DMS153 (cell line): ENCODE measurements at regions not wholly inside any gene's neighbourhood (a gene's known extent, or its start where the extent isn't known, plus 50 kb on each side); places are given as distances from the start of the nearest gene placed in this dataset.
A peak's percentile ranks its signal among the peaks of the same experiment; 100 is the strongest.

Source experiments
- DNase-seq: peaks from one replicate; lab custom pipeline; 2025; lab: John Stamatoyannopoulos, UW

DNA sequence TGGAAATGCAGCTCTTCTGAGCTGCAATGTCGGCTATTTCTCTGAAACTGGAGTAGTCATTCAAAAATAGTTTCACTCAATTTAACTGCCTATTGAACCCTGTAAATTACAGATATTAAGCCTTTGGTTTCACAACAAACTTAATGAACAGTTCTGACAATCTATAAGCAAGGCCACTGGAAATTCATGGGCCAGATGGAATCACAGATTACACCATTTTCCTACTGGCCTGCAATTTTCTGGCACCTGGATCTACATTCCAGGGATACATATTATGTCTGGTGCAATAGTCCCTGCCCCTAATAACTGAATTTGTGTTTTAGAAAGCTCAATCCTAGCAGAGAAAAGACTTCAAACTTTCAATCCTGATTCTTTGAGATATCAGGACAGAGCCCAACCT, 551.7 kb downstream of the RNF144A start:
- no peak for DNase-seq

DNA sequence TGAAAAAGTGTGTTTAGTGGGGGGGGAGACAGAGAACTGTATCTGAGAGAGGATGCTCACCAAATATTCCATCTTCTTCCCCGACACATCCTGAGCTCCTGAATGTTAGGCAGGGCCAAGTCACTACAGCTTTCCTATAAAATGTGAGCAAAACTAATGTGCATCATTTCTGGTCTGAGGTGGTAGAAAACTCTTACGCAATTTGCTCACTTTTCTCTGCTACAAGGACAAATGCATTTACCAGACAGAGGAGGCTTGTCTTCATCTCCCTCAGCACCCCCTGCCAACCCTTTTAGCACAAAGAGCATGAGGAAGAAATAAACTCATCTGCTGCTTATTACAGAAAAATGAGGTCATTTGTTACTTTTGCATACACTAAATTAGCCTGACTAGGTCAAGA, 554.0 kb downstream of the RNF144A start:
- DNase-seq: no peak

GRCh38 chr2:7472465-7472864, 555.3 kb downstream of the RNF144A start:
- no peak for DNase-seq

GRCh38 chr2:7473135-7473771, 556.0 kb downstream of the RNF144A start:
- no peak for DNase-seq

- DNase-seq: no peak
These were observed 559.2 kb downstream of the RNF144A start for GRCh38 chr2:7476371-7476770.

DNA sequence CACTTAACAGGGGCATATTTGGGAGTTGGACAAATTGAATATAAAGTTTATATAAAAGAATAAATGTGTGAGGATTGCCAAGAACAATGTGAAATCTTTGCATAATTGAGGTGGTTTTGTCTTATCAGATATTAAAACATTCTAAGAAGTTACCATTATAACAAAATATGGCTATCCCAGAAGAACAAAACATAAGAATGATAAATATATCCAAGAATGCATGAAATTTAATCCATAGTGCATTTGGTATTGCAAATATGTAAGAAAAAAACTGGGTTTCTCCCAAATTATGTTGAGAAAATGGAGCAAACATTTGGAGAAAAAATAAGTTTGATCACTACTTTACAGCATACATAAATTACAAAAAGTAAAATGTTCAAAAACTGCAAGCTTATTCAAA, 562.4 kb downstream of the RNF144A start:
- no peak for DNase-seq

- no peak for DNase-seq
These were observed 563.2 kb downstream of the RNF144A start for GRCh38 chr2:7480431-7480830.

- DNase-seq: no peak
These were observed 573.5 kb downstream of the RNF144A start for GRCh38 chr2:7490672-7491071.

DNA sequence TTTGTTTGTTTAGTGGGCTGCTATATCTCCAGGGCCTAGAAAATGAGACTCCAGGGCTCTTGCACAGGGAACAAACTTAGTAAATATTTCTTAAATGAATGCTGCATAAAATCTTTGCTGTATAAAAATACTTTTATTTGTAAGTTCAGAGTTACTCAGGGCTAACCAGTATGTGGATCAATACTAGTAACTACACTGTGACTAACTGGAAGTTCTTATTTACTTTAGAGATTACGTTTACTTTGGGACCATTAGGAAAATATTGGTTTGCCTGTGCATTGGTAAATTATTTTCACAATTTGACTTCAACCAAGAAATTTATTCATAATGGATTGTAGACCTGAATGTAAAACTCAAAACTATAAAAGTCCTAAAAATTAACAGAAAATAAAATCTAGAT, 575.5 kb downstream of the RNF144A start:
- no peak for DNase-seq

DNA sequence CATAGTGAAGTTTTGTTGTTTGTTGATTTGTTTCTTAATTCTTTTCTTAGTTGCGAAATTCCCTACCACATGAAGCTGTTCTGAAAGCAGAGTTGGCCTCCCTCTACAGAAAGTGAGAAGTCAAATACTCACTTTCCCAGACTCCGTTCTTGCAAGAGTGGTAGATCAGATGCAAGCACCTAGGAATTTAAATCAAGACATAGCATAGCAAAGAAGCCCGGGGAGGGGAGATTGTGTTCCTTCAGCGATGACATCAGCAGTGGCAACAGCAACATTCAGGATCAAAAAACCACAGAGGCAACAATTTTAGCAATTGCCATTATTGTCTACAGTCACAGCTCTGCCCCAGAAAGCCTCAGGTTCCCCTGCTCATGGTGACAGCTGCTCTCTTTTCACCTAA, 580.0 kb downstream of the RNF144A start:
- no peak for DNase-seq

- no peak for DNase-seq
These were observed 581.8 kb downstream of the RNF144A start for GRCh38 chr2:7499018-7499417.

- DNase-seq: no peak
These were observed 585.1 kb downstream of the RNF144A start for GRCh38 chr2:7502336-7502735.

DNA sequence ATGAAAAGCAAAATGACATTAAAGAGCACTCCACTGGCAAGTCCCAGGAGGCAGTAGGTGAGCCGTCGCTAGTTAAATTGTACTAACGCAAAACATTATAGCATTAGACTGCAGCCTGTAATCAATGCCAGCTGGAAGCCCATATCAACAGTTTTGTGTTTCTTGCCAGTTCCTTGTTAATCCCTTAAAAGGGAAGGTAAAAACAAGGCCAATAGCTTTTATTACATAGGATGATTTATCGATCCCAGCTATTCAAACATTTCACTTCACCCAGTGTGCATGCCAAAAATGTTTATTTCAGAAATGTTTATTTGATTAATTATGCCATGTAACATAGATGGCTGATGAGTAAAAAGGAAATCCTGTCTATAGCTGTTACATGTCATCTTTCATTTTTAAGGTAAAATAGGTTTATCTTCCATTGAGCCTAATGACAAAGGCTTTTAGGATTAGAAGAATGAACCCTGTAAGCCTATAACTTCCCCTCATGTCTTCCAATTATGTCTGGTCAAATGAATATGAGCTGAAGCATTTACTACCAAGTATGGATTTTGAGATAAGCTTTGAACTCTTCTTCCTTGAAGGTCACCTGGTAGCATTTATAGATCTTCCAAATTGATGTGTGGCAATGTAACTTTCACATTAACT, 591.2 kb downstream of the RNF144A start:
- peak; percentile 16 for DNase-seq

DNA sequence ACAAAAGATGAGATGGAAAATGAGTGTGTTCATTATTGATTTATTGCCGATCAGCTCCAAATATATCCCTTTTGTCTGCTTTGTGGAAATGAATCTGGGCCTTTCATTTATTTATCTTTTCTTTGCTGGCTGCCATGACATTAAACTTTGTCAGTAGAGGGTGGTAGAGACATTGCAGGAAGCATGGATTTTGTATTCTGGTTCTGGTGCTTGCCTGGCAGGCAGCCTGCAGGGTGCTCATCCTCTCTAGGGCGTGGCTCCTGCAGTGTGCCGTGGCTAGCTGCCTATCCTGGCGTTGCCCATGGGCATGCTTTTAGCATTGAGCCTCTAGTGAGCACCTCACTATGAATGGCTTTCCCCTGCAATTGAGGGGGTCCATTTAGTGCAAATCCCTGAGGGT, 593.1 kb downstream of the RNF144A start:
- no peak for DNase-seq

DNA sequence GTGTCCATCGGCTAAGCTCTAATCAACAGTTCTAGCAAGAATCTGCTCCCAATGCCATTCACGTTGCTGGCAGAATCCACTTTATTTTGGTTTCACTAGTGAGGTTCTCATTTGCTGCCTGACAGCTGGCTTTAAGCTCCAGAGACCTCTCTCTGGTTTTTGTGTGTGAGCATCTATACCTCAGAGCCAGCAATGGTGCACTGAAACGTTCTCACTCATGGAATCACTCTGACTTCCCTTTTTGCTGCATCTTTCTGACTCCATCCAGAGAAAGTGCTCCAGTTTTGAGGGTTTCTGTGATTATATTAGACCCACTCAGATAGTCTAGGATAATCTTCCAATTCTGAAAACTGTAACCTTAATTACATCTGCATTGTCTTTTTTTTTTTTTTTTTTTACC, 596.6 kb downstream of the RNF144A start:
- no peak for DNase-seq

- DNase-seq: no peak
These were observed 598.1 kb downstream of the RNF144A start for GRCh38 chr2:7515327-7515726.

- no peak for DNase-seq
These were observed 599.4 kb downstream of the RNF144A start for GRCh38 chr2:7516484-7517063.

DNA sequence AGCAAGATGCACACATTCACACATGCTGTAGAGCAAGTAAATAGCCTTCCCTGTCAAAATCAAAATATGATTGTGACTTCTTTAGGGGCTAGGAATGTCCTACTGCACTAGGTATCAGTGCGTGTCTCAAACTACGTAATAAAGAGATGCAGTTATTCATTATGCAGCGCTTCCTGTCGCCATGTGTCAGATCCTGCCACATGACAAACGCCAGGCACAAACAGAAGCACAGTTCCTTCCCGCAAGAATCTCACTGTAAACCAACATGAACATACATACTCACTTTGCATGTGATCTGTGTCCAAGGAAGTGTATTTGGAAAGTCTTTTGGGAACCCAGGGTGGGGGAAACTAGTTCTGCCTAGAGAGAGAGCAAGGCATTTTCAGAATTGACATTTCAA, 599.9 kb downstream of the RNF144A start:
- no peak for DNase-seq

DNA sequence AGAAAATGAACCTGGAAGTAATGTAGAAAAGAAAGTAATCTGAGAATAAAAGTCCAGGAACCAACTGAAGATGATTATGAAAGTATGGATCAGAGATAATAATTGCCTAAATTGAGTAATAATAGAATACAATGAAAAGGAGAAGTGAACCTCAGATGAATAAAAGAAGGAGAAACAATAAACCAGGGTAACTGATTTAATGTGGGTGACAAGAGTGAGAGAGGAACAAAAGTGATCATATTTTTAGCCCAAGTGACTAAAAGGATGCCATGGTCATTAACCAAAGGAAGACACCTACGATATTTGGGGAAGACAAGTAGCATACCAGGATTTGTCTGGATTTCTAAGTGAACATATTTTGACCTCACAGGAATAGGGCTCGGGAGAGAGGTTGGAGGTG, 600.6 kb downstream of the RNF144A start:
- DNase-seq: no peak

DNA sequence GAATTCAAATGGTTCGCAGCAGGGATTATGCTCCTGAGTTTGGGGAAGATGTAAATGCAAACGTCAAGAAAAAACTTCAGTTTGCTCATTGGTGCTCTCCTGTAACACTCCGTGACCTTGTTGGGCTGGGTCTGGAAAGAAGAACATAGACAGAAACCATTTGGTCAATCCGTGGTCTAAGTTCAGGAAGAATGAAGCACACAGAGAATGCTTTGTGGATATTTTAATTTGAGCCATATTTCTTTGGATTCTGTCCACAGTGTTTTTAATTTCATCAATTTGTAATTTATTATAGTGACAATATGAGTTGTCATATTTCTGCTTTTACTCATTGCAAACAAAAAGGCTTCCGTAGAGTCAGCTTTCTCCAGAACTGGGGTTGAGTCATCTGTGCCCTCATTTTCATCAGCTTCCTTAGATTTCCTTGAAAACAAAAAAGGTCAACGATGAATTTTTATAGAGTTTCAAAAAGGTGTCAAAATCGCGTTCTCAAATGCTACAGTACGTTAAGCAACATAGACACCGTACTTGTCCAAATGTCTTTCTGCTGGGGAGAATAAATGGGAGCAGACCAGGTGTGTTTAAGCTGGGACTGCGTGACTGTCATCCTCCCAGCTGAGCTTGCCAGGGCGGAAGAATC, 606.4 kb downstream of the RNF144A start:
- no peak for DNase-seq

GRCh38 chr2:7524195-7524594, 607.0 kb downstream of the RNF144A start:
- no peak for DNase-seq

DNA sequence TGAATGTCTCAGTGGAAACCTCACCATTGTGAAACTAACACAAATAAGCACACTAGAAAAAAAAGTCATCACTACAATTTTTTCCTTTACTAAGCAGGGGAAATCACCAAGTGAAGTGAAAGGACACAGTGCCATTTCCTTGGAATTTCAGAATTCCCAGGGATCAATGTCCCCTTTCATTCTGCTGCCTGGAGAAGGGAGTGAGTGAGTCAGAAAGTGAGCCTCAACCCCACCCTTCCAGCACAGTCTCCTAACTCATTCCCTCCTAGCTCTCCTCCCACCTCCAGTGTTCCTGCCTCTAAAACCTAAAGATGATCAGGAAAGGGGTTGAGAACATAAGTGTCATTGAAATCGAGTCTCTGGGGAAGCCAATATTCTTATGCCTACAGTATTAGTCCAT, 608.5 kb downstream of the RNF144A start:
- DNase-seq: no peak

- no peak for DNase-seq
These were observed 610.0 kb downstream of the RNF144A start for GRCh38 chr2:7527165-7527722.
